CD8-positive, alpha-beta memory T cell (primary cell): ENCODE measurements at regions not wholly inside any gene's neighbourhood (a gene's known extent, or its start where the extent isn't known, plus 50 kb on each side); places are given as distances from the start of the nearest gene placed in this dataset.

ENCODE experiments used
- CTCF ChIA-PET: fragments of 350-600 bp; sonication (Branson Sonifier 250); formaldehyde crosslinking; loops from one replicate; lab custom pipeline; 2021; ENCODE audit warnings: antibody characterized with exemption; lab: Charles Lee
- POLR2A ChIA-PET: fragments of 350-600 bp; sonication (Branson Sonifier 250); formaldehyde crosslinking; loops from one replicate; lab custom pipeline; 2021; ENCODE audit warnings: antibody characterized with exemption; lab: Charles Lee
- DNase-seq, 5 donors: peaks; one replicate each; pipeline versions ENCODE4 v3.0.0 to v3.0.0-alpha.2; 2020 to 2022; ENCODE audit warnings: mixed read lengths in 1 of 5
- H3K27ac ChIP-seq: one replicate; pipeline ENCODE4 v1.7.0; 2013; ENCODE audit warnings: low read depth, mild to moderate bottlenecking, low read length, moderate library complexity
- H3K27me3 ChIP-seq: 2 replicates; pipeline ENCODE4 v1.7.0; 2013; ENCODE audit warnings: low read length, mild to moderate bottlenecking; ENCODE audit not compliant: insufficient read depth, poor library complexity, severe bottlenecking
- H3K36me3 ChIP-seq: 2 replicates; pipeline ENCODE4 v1.7.0; 2013; ENCODE audit warnings: mild to moderate bottlenecking, low read length, moderate library complexity; ENCODE audit not compliant: insufficient read depth
- H3K4me1 ChIP-seq: 2 replicates; pipeline ENCODE4 v1.7.0; 2013; ENCODE audit warnings: mild to moderate bottlenecking, low read length, moderate library complexity; ENCODE audit not compliant: insufficient read depth
- H3K4me3 ChIP-seq: 2 replicates; pipeline ENCODE4 v1.7.0; 2013; ENCODE audit warnings: mild to moderate bottlenecking, low read length
- H3K9me3 ChIP-seq: 2 replicates; pipeline ENCODE4 v1.7.0; 2013; ENCODE audit warnings: mild to moderate bottlenecking, low read length
- H3K27ac Mint-ChIP-seq, 8 donors: one replicate each; pipeline ENCODE4 v1.8.0; 2020 to 2021; ENCODE audit warnings: mixed read lengths in 8 of 8, mild to moderate bottlenecking in 6 of 8, inconsistent platforms in 3 of 8, moderate library complexity in 3 of 8
- H3K27me3 Mint-ChIP-seq, 2 donors: one replicate each; pipeline ENCODE4 v1.8.0; 2020 to 2021; ENCODE audit warnings: mixed read lengths in 2 of 2, mild to moderate bottlenecking in 1 of 2, moderate library complexity in 1 of 2
- H3K36me3 Mint-ChIP-seq, 3 donors: one replicate each; pipeline ENCODE4 v1.8.0; 2020 to 2021; ENCODE audit warnings: mixed read lengths in 3 of 3, inconsistent platforms in 1 of 3, mild to moderate bottlenecking in 1 of 3
- H3K4me1 Mint-ChIP-seq, 3 donors: one replicate each; pipeline ENCODE4 v1.8.0; 2020 to 2021; ENCODE audit warnings: mixed read lengths in 3 of 3, inconsistent platforms in 1 of 3, mild to moderate bottlenecking in 1 of 3
- H3K4me3 Mint-ChIP-seq, 7 donors: one replicate each; pipeline ENCODE4 v1.8.0; 2020 to 2021; ENCODE audit warnings: mixed read lengths in 7 of 7, mild to moderate bottlenecking in 6 of 7, moderate library complexity in 4 of 7, inconsistent platforms in 2 of 7
- H3K9me3 Mint-ChIP-seq, 5 donors: one replicate each; pipeline ENCODE4 v1.8.0; 2020 to 2022; ENCODE audit warnings: mixed read lengths in 5 of 5, mild to moderate bottlenecking in 3 of 5, moderate library complexity in 2 of 5, inconsistent platforms in 1 of 5

DNA sequence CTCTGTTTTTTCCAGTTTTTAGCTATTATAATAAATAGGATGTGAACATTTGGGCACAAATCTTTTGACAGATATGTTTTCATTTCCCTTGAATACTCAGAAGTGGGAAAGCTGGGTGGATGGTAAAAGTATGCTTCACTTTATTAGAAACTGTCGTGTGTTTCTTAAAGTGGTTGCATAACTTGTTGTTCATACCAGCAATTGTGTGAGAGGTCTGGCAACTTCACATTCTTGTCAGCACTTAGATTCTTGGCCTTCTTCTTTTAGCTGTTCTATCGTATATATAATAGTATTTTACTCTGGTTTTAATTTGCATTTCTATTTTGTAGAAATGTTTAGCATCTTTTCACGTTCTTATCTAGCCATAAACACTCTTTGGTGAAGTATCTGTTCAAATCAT, 894.4 kb downstream of the KCNMA1 start:
- POLR2A ChIA-PET, result no interaction called here

GRCh38 chr10:76740514-76740913, 897.1 kb downstream of the KCNMA1 start:
- Mint-ChIP-seq H3K9me3 (peaks cover 0 to 2% (median 0%) of the 10 kb centered on the region in 5 donors), H3K4me3 (no peak overlapping the region), H3K27ac (no peak overlapping the region), H3K36me3 (no peaks in the 10 kb centered on the region), H3K27me3 (no peaks in the 10 kb centered on the region), H3K4me1 (peaks cover 0 to 9% (median 4%) of the 10 kb centered on the region in 3 donors)
- no peaks in the 10 kb centered on the region for H3K36me3 ChIP-seq
- H3K27ac ChIP-seq, result no peak overlapping the region
- ChIA-PET POLR2A (no interaction called here), CTCF (no interaction called here)
- no peaks in the 10 kb centered on the region for H3K4me1 ChIP-seq
- H3K27me3 ChIP-seq, result no peaks in the 10 kb centered on the region
- no peak overlapping the region for H3K4me3 ChIP-seq
- no peaks in the 10 kb centered on the region for H3K9me3 ChIP-seq
- no peak for DNase-seq

More for the DNA sequence above, 894.4 kb downstream of the KCNMA1 start:
- CTCF ChIA-PET, result no interaction called here
- no peak for DNase-seq
- H3K36me3 ChIP-seq, result no peaks in the 10 kb centered on the region
- H3K9me3 Mint-ChIP-seq, result peaks cover 0 to 4% (median 0%) of the 10 kb centered on the region in 5 donors
- no peak overlapping the region for H3K4me3 ChIP-seq
- H3K27me3 Mint-ChIP-seq, result no peaks in the 10 kb centered on the region
- no peak overlapping the region for H3K4me3 Mint-ChIP-seq
- H3K4me1 Mint-ChIP-seq, result no peaks in the 10 kb centered on the region
- no peaks in the 10 kb centered on the region for H3K27me3 ChIP-seq
- no peaks in the 10 kb centered on the region for H3K9me3 ChIP-seq
- H3K27ac ChIP-seq, result no peak overlapping the region
- no peaks in the 10 kb centered on the region for H3K36me3 Mint-ChIP-seq
- H3K4me1 ChIP-seq, result no peaks in the 10 kb centered on the region
- H3K27ac Mint-ChIP-seq, result no peak overlapping the region

GRCh38 chr10:76738991-76739390, 898.6 kb downstream of the KCNMA1 start:
- Histone ChIP-seq H3K27ac (no peak overlapping the region), H3K4me1 (no peaks in the 10 kb centered on the region), H3K27me3 (no peaks in the 10 kb centered on the region), H3K4me3 (no peak overlapping the region), H3K36me3 (no peaks in the 10 kb centered on the region), H3K9me3 (no peaks in the 10 kb centered on the region)
- H3K4me3 Mint-ChIP-seq, result no peak overlapping the region
- peaks cover 0 to 7% (median 0%) of the 10 kb centered on the region in 5 donors for H3K9me3 Mint-ChIP-seq
- DNase-seq, result no peak
- no peaks in the 10 kb centered on the region for H3K36me3 Mint-ChIP-seq
- no peaks in the 10 kb centered on the region for H3K27me3 Mint-ChIP-seq
- ChIA-PET CTCF (no interaction called here), POLR2A (no interaction called here)
- H3K27ac Mint-ChIP-seq, result peak overlapping the region in 1 of 8 donors; percentile 58
- H3K4me1 Mint-ChIP-seq, result peaks cover 0 to 9% (median 4%) of the 10 kb centered on the region in 3 donors

GRCh38 chr10:76736815-76737618, 900.6 kb downstream of the KCNMA1 start:
- peaks cover under 1 to 16% (median 1%) of the 10 kb centered on the region in 5 donors for H3K9me3 Mint-ChIP-seq
- no peaks in the 10 kb centered on the region for H3K9me3 ChIP-seq
- no peaks in the 10 kb centered on the region for H3K27me3 ChIP-seq
- H3K36me3 ChIP-seq, result no peaks in the 10 kb centered on the region
- CTCF ChIA-PET, result no interaction called here
- no peak overlapping the region for H3K27ac ChIP-seq
- no peak overlapping the region for H3K4me3 ChIP-seq
- H3K27me3 Mint-ChIP-seq, result no peaks in the 10 kb centered on the region
- H3K4me1 Mint-ChIP-seq, result peaks cover 0 to 9% (median 4%) of the 10 kb centered on the region in 3 donors
- DNase-seq, result no peak
- peak overlapping the region in 1 of 7 donors; percentile 21 for H3K4me3 Mint-ChIP-seq
- POLR2A ChIA-PET, result no interaction called here
- H3K27ac Mint-ChIP-seq, result peak overlapping the region in 4 of 8 donors; percentile 15 to 86 (median 50)
- H3K36me3 Mint-ChIP-seq, result peaks cover 0 to 1% (median 0%) of the 10 kb centered on the region in 3 donors
- no peaks in the 10 kb centered on the region for H3K4me1 ChIP-seq

DNA sequence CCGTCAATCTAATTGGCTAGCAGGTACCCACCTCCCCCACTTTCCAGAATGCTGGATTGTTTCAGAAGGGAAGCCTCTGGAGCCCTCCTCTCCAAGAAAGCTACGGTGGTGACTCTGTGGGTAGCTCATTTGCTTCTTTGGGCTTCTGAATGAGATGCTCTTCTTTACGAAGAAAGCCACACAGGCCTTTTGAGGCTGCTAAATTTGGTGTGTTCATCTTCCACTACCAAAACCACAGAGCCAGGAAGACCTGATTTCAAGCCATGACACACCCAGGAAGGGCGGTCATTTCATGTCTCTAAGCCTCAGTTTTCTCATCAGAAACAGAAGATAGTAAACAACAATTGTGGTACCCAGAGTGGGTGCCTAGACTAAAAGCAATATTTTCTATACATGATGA, 901.2 kb downstream of the KCNMA1 start:
- H3K36me3 Mint-ChIP-seq, result peaks cover 0 to 3% (median 0%) of the 10 kb centered on the region in 3 donors
- no peaks in the 10 kb centered on the region for H3K27me3 ChIP-seq
- peaks cover 0 to 9% (median 4%) of the 10 kb centered on the region in 3 donors for H3K4me1 Mint-ChIP-seq
- no peaks in the 10 kb centered on the region for H3K36me3 ChIP-seq
- ChIA-PET CTCF (no interaction called here), POLR2A (no interaction called here)
- H3K4me3 ChIP-seq, result no peak overlapping the region
- peak in 1 of 5 donors; percentile 12 for DNase-seq
- no peaks in the 10 kb centered on the region for H3K4me1 ChIP-seq
- no peaks in the 10 kb centered on the region for H3K27me3 Mint-ChIP-seq
- peaks cover 4 to 17% (median 5%) of the 10 kb centered on the region in 5 donors for H3K9me3 Mint-ChIP-seq
- H3K27ac ChIP-seq, result no peak overlapping the region
- H3K4me3 Mint-ChIP-seq, result peak overlapping the region in 1 of 7 donors; percentile 21
- peak overlapping the region in 4 of 8 donors; percentile 29 to 86 (median 66) for H3K27ac Mint-ChIP-seq
- H3K9me3 ChIP-seq, result no peaks in the 10 kb centered on the region

DNA sequence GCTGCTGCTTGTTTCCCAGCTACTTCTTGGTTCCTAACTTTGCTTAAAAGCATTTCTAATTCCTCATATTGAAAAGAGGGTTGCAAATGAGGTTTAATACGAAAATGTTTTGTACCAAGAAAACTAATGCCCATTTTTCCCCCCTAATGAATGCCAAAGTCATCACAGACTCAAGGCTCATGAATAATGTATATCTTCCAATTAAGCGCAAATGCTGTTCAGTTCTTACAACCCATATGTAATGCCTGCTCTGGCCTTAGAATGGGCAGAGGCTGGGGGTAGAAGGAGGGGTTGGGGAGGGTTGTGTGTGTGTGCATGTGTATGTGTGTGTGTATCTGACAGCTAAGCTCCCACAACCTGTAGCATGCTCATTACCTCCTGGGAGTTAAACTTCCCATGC, 901.7 kb downstream of the KCNMA1 start:
- CTCF ChIA-PET, result no interaction called here
- Mint-ChIP-seq H3K9me3 (peaks cover 4 to 17% (median 7%) of the 10 kb centered on the region in 5 donors), H3K36me3 (peaks cover 0 to 3% (median 0%) of the 10 kb centered on the region in 3 donors)

GRCh38 chr10:76733441-76733936, 904.1 kb downstream of the KCNMA1 start:
- Histone ChIP-seq H3K27me3 (no peaks in the 10 kb centered on the region), H3K9me3 (no peaks in the 10 kb centered on the region), H3K27ac (no peak overlapping the region), H3K36me3 (no peaks in the 10 kb centered on the region), H3K4me3 (no peak overlapping the region), H3K4me1 (no peaks in the 10 kb centered on the region)
- H3K36me3 Mint-ChIP-seq, result peaks cover 0 to 3% (median 0%) of the 10 kb centered on the region in 3 donors
- H3K4me3 Mint-ChIP-seq, result no peak overlapping the region
- ChIA-PET POLR2A (no interaction called here), CTCF (no interaction called here)
- DNase-seq, result no peak
- no peaks in the 10 kb centered on the region for H3K27me3 Mint-ChIP-seq
- H3K9me3 Mint-ChIP-seq, result peaks cover 4 to 21% (median 7%) of the 10 kb centered on the region in 5 donors
- no peak overlapping the region for H3K27ac Mint-ChIP-seq
- peaks cover 0 to 9% (median 4%) of the 10 kb centered on the region in 3 donors for H3K4me1 Mint-ChIP-seq

More for the DNA sequence above, 901.7 kb downstream of the KCNMA1 start:
- H3K36me3 ChIP-seq, result no peaks in the 10 kb centered on the region
- H3K9me3 ChIP-seq, result no peaks in the 10 kb centered on the region
- no peaks in the 10 kb centered on the region for H3K4me1 ChIP-seq
- peak overlapping the region in 3 of 8 donors; percentile 17 to 51 (median 39) for H3K27ac Mint-ChIP-seq
- H3K27me3 ChIP-seq, result no peaks in the 10 kb centered on the region
- peaks cover 0 to 9% (median 4%) of the 10 kb centered on the region in 3 donors for H3K4me1 Mint-ChIP-seq
- DNase-seq, result no peak
- no peak overlapping the region for H3K27ac ChIP-seq
- POLR2A ChIA-PET, result no interaction called here
- H3K4me3 Mint-ChIP-seq, result peak overlapping the region in 1 of 7 donors; percentile 23
- no peak overlapping the region for H3K4me3 ChIP-seq
- H3K27me3 Mint-ChIP-seq, result no peaks in the 10 kb centered on the region

DNA sequence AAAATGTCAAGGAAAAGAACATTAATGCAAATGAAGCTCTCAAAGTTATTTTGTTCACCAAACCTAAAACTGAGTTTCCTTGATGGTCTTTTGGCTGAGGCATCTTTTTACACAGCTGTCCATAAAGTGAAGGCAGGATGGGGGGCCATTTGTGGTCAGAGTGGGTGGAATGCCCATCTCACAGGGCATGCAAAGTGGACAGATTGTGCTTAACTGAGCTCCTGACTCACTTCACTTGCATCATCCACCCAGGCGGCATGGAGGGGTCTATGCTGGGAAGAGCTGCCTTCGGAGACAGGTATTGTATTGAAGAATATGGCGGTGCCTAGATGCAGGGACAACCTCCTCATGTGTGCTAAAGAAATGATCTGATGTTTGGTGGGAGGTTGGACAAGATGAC, 905.3 kb downstream of the KCNMA1 start:
- no peaks in the 10 kb centered on the region for H3K27me3 Mint-ChIP-seq
- H3K4me3 Mint-ChIP-seq, result no peak overlapping the region
- H3K9me3 Mint-ChIP-seq, result peaks cover 4 to 21% (median 10%) of the 10 kb centered on the region in 5 donors
- Histone ChIP-seq H3K4me3 (no peak overlapping the region), H3K27me3 (no peaks in the 10 kb centered on the region), H3K4me1 (no peaks in the 10 kb centered on the region), H3K36me3 (no peaks in the 10 kb centered on the region), H3K9me3 (no peaks in the 10 kb centered on the region), H3K27ac (no peak overlapping the region)
- ChIA-PET POLR2A (no interaction called here), CTCF (no interaction called here)
- peaks cover 0 to 3% (median 0%) of the 10 kb centered on the region in 3 donors for H3K36me3 Mint-ChIP-seq
- no peak overlapping the region for H3K27ac Mint-ChIP-seq
- no peak for DNase-seq
- H3K4me1 Mint-ChIP-seq, result peaks cover 0 to 8% (median 4%) of the 10 kb centered on the region in 3 donors
